ENCODE measurements at regions not wholly inside any gene's neighbourhood (a gene's known extent, or its start where the extent isn't known, plus 50 kb on each side); places are given as distances from the start of the nearest gene placed in this dataset.

GRCh38 chr14:104344818-104345620, 206.6 kb downstream of the KIF26A start:
- DNase-seq = no peak

GRCh38 chr14:104345621-104346462, 207.5 kb downstream of the KIF26A start:
- no peak for DNase-seq

GRCh38 chr14:104346608-104347007, 208.2 kb downstream of the KIF26A start:
- DNase-seq = no peak

GRCh38 chr14:104348741-104349140, 210.4 kb downstream of the KIF26A start:
- DNase-seq = no peak

- DNase-seq = no peak
These were observed 211.6 kb downstream of the KIF26A start for GRCh38 chr14:104349950-104350349.

GRCh38 chr14:104350463-104351185, 212.2 kb downstream of the KIF26A start:
- no peak for DNase-seq

GRCh38 chr14:104351849-104352492, 213.6 kb downstream of the KIF26A start:
- no peak for DNase-seq

GRCh38 chr14:104352493-104353220, 214.3 kb downstream of the KIF26A start:
- DNase-seq = no peak

- DNase-seq = no peak
These were observed 215.0 kb downstream of the KIF26A start for GRCh38 chr14:104353221-104353920.

- DNase-seq = no peak
These were observed 215.7 kb downstream of the KIF26A start for GRCh38 chr14:104353921-104354701.

GRCh38 chr14:104355101-104356019, 217.0 kb downstream of the KIF26A start:
- DNase-seq = no peak

- no peak for DNase-seq
These were observed 217.8 kb downstream of the KIF26A start for GRCh38 chr14:104356020-104356737.

GRCh38 chr14:104356738-104357688, 218.6 kb downstream of the KIF26A start:
- no peak for DNase-seq

GRCh38 chr14:104357689-104358527, 219.5 kb downstream of the KIF26A start:
- DNase-seq = no peak

GRCh38 chr14:104358528-104359300, 220.3 kb downstream of the KIF26A start:
- no peak for DNase-seq
